Hematopoietic multipotent progenitor cell treated with erythropoietin and hydrocortisone succinate and interleukin-3 and kit ligand, for 4 days (in vitro differentiated cells): ENCODE measurements at regions not wholly inside any gene's neighbourhood (a gene's known extent, or its start where the extent isn't known, plus 50 kb on each side); places are given as distances from the start of the nearest gene placed in this dataset.

Experiments used
- DNase-seq: peaks from one replicate; pipeline ENCODE4 v3.0.0-alpha.2; 2015

- no peak for DNase-seq
Observed at GRCh38 chr16:79809376-79809775, 208.8 kb upstream of the MAF start.

GRCh38 chr16:79808731-79809130, 208.2 kb upstream of the MAF start:
- no peak for DNase-seq

- no peak for DNase-seq
Observed at GRCh38 chr16:79806757-79807156, 206.2 kb upstream of the MAF start.

- no peak for DNase-seq
Observed at GRCh38 chr16:79805621-79806020, 205.1 kb upstream of the MAF start.

- DNase-seq: no peak
Observed at GRCh38 chr16:79801646-79802045, 201.1 kb upstream of the MAF start.

GRCh38 chr16:79800016-79800608, 199.6 kb upstream of the MAF start:
- no peak for DNase-seq

GRCh38 chr16:79798416-79799053, 198.0 kb upstream of the MAF start:
- DNase-seq: no peak

GRCh38 chr16:79797486-79797885, 196.9 kb upstream of the MAF start:
- no peak for DNase-seq

- DNase-seq: no peak
Observed at GRCh38 chr16:79795556-79795955, 195.0 kb upstream of the MAF start.

GRCh38 chr16:79794941-79795340, 194.4 kb upstream of the MAF start:
- no peak for DNase-seq

GRCh38 chr16:79792664-79793351, 192.3 kb upstream of the MAF start:
- DNase-seq: no peak

- DNase-seq: no peak
Observed at GRCh38 chr16:79792076-79792475, 191.5 kb upstream of the MAF start.

- no peak for DNase-seq
Observed at GRCh38 chr16:79790854-79791253, 190.3 kb upstream of the MAF start.

GRCh38 chr16:79788949-79789348, 188.4 kb upstream of the MAF start:
- no peak for DNase-seq

GRCh38 chr16:79786389-79786788, 185.9 kb upstream of the MAF start:
- DNase-seq: no peak

GRCh38 chr16:79784007-79784406, 183.5 kb upstream of the MAF start:
- DNase-seq: no peak

GRCh38 chr16:79777679-79778078, 177.1 kb upstream of the MAF start:
- no peak for DNase-seq

GRCh38 chr16:79776243-79776847, 175.8 kb upstream of the MAF start:
- DNase-seq: peak; percentile 14

- no peak for DNase-seq
Observed at GRCh38 chr16:79772784-79773183, 172.2 kb upstream of the MAF start.

GRCh38 chr16:79772048-79772447, 171.5 kb upstream of the MAF start:
- DNase-seq: no peak

- peak; percentile 96 for DNase-seq
Observed at GRCh38 chr16:79770244-79771064, 169.9 kb upstream of the MAF start.

GRCh38 chr16:79769928-79770243, 169.3 kb upstream of the MAF start:
- DNase-seq: no peak

GRCh38 chr16:79769270-79769927, 168.9 kb upstream of the MAF start:
- peak; percentile 34 for DNase-seq
